GM12875 (cell line): ENCODE measurements at regions not wholly inside any gene's neighbourhood (a gene's known extent, or its start where the extent isn't known, plus 50 kb on each side); places are given as distances from the start of the nearest gene placed in this dataset.
"Not testable (repeated sequence)": the region's sequence is repeated elsewhere in the genome, so short reads cannot be mapped to it uniquely, and the experiment has no call there.

Experiments used
- H3K4me3 ChIP-seq: one replicate; pipeline ENCODE4 v1.5.1; 2011; ENCODE audit warnings: low read depth, low read length, control low read depth
- CTCF ChIP-seq: IDR thresholded peaks from 2 replicates; pipeline ENCODE4 v1.5.1; 2011; ENCODE audit warnings: low read depth, mild to moderate bottlenecking, control low read depth, inconsistent platforms, low read length, moderate library complexity, borderline replicate concordance; ENCODE audit not compliant: insufficient read depth

- TF ChIP-seq CTCF, result no peak
- H3K4me3 ChIP-seq, result no peak overlapping the region
Measured at GRCh38 chr4:181020456-181020855, 1222.7 kb upstream of the TENM3 start.

- no peak for TF ChIP-seq CTCF
- H3K4me3 ChIP-seq, result no peak overlapping the region
Measured at GRCh38 chr4:181021213-181021612, 1222.0 kb upstream of the TENM3 start.

GRCh38 chr4:181030135-181030921 lies 1212.9 kb upstream of the TENM3 start:
- not testable (repeated sequence) for H3K4me3 ChIP-seq

GRCh38 chr4:181030961-181031360 lies 1212.2 kb upstream of the TENM3 start:
- no peak overlapping the region for H3K4me3 ChIP-seq
- TF ChIP-seq CTCF, result no peak

GRCh38 chr4:181043486-181043885 lies 1199.7 kb upstream of the TENM3 start:
- no peak overlapping the region for H3K4me3 ChIP-seq

GRCh38 chr4:181046809-181047208 lies 1196.4 kb upstream of the TENM3 start:
- TF ChIP-seq CTCF, result no peak
- no peak overlapping the region for H3K4me3 ChIP-seq

More at GRCh38 chr4:181043486-181043885, 1199.7 kb upstream of the TENM3 start:
- no peak for TF ChIP-seq CTCF

GRCh38 chr4:181051931-181052330 lies 1191.3 kb upstream of the TENM3 start:
- no peak for TF ChIP-seq CTCF
- H3K4me3 ChIP-seq, result no peak overlapping the region
